NCI-H82 treated with DMSO at 0.1 percent for 48 hours (cell line): ENCODE measurements at regions not wholly inside any gene's neighbourhood (a gene's known extent, or its start where the extent isn't known, plus 50 kb on each side); places are given as distances from the start of the nearest gene placed in this dataset.

ENCODE experiments used
- DNase-seq: peaks from one replicate; lab custom pipeline; 2025; ENCODE audit not compliant: unreplicated experiment; lab: John Stamatoyannopoulos, UW

GRCh38 chr13:89852570-89852969 is 1494.9 kb upstream of the MIR17HG start:
- DNase-seq = no peak

- peak; percentile 78 for DNase-seq
These were observed 1491.0 kb upstream of the MIR17HG start for GRCh38 chr13:89856512-89856911.

- no peak for DNase-seq
These were observed 1490.0 kb upstream of the MIR17HG start for GRCh38 chr13:89857502-89857901.

GRCh38 chr13:89862011-89862690 is 1485.3 kb upstream of the MIR17HG start:
- DNase-seq = no peak

- no peak for DNase-seq
These were observed 1484.8 kb upstream of the MIR17HG start for GRCh38 chr13:89862691-89863036.

GRCh38 chr13:89865164-89866064 is 1482.1 kb upstream of the MIR17HG start:
- DNase-seq = no peak

DNA sequence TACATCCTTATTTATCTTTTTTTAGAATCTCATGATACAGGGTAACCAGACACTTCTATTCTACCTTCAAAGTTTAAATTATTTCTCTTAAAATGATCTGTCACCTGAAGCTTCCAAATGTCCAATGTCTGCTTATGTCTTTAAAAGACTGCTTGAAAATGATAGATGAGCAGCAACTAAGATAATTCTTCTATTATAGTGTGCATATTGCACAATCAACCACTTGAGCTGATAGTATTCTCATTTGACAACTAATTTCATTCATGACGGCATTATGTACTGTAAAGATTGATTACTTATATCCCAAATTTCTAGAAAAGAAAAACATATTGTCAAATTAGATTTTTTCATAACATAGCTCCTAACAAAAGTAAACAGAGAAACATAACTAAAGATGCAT is 1478.2 kb upstream of the MIR17HG start:
- no peak for DNase-seq

DNA sequence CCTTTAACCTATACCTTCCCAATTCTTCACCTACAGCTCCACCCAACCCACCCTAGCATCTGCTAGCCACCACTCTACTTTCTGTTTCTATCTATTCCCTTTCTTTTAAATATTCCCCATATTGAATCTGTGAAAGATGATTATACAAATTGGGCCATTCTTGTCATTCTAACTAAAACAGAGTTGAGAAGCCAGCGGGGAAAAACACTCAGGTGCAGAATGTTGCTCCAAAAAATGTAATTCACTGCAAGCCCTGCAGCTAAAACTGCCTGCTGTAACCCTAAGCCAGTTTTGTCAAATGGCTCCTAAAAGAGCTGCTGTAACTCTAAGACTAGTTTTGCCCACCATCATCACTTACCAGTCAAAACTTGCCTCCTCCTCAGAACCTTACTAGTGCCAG is 1468.6 kb upstream of the MIR17HG start:
- no peak for DNase-seq

DNA sequence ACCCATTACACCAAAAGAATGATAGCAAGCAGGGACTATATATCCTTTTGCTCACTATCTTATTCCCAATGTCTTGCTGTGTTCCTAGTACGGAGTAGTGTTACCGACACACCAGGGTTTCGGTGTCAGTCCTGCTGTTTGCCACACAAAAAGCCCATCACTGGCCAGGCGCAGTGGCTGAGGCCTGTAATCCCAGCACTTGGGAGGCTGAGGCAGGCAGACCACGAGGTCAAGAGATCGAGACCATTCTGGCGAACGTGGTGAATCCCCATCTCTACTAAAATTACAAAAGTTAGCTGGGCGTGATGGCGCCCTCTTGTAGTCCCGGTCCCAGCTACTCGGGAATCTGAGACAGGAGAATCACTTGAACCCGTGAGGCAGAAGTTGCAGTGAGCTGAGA is 1467.3 kb upstream of the MIR17HG start:
- no peak for DNase-seq

- no peak for DNase-seq
These were observed 1463.5 kb upstream of the MIR17HG start for GRCh38 chr13:89883893-89884448.

- DNase-seq = no peak
These were observed 1456.7 kb upstream of the MIR17HG start for GRCh38 chr13:89890806-89891205.

- no peak for DNase-seq
These were observed 1456.1 kb upstream of the MIR17HG start for GRCh38 chr13:89891416-89891815.

- DNase-seq = no peak
These were observed 1449.8 kb upstream of the MIR17HG start for GRCh38 chr13:89897681-89898080.

DNA sequence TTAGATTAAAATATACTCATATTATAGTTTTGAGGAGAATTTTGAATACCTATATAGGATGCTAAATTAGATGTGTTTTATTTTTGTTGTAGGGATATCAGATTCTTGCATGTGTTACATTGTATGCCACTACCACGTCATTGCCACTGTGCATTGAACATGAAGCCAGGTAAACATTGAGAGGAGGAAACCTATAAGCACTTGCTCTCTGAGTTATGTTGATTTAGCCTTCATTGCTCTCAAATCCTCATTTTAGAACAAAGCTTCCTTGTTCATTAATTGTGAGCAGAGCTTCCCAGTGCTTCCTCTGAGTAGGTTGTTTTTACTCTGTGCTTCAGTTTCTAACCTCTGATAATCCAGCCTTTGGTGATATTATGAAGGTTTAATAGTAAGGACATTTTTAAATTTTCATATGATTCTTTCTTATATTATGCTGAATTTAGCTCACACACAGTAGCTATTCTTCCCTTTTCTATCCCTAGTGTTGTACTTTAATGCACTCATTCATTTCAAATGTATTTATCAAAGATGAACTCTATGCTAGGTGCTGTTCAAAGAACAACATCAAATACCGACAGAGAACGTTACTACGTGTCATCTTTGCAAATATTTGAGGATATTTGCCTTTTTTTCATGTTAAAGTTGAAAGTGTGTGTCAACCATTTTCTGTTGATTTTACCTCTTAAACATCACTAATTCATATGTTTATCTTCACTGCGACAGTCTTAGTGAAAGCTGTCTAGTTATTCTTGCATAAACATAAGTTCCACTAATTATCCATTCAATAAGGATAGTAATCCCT is 1448.0 kb upstream of the MIR17HG start:
- DNase-seq = no peak

- DNase-seq = no peak
These were observed 1447.3 kb upstream of the MIR17HG start for GRCh38 chr13:89900104-89900765.

- no peak for DNase-seq
These were observed 1445.3 kb upstream of the MIR17HG start for GRCh38 chr13:89902223-89902622.

DNA sequence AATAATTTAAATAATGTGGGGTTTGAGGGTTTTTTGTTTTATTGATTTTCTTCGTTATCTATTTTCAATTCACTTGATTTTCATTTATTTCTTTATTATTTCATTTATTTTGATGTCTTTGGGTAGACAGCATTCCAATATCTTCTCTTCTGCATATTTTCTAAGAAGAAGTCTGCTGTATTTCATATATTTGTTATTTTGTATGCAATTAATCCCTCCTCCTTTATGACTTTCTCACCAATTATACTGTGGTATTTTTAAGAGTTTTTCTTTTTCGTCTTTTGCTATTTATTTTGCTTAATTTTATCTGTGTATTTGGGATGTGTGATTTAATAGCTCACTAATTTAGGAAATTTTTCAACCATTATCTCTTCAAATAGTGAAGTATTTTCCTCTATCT is 1444.4 kb upstream of the MIR17HG start:
- DNase-seq = no peak

DNA sequence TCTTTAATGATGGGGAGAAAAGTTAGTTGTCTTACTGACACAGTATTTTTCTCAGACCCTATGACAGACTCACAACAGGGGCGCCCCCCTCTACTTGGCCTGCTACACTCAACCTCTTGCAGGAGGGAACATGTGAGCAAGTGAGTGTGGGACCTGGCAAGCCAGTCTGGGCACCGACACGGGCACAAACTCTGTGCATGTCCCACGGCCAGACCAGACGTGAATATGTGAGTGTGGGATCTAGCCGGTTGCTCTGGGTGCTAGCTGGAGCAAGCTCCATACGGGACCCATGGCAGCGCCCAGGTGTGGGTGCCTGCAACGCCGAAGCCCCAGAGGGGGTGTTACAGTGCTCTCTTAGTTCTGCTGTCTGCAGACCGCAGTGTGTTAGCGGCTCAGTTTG is 1437.3 kb upstream of the MIR17HG start:
- DNase-seq = no peak

DNA sequence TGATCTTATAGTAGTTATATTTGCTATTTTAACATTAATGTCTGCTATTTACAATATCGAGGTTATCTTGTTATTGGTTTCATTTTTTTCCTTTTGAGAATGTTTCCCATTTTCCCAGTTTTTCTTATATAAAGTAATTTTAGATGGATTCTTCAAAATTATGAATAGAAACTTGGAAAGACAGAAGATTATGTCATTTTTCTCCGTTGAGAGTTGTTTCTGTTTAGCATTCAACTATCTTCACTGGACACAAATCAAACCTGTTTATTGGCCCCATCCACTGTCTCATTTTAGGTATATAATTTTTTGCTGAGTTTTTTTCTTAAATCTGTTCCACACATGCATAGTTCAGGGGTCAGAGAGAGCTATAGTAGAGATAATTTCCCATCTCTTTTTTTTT is 1430.9 kb upstream of the MIR17HG start:
- DNase-seq = no peak

DNA sequence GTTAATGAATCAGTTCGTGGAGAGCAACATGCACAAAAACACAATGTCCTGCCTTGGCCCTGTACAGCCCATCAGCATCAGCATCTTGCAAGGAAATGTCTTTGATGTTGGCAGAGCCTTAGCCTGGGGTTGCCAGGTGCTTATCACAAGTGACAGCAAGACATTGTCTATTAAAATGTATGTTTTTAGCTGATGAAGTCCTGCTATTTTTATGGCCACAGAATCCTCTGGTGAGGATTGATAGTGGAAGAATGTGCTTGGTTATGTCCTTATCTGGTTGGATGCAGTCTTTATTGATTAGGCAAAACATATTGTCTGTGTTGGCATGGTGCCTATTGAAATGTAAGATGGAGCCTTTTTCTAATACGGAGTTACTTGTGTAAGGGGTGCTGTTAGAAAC is 1427.0 kb upstream of the MIR17HG start:
- no peak for DNase-seq

DNA sequence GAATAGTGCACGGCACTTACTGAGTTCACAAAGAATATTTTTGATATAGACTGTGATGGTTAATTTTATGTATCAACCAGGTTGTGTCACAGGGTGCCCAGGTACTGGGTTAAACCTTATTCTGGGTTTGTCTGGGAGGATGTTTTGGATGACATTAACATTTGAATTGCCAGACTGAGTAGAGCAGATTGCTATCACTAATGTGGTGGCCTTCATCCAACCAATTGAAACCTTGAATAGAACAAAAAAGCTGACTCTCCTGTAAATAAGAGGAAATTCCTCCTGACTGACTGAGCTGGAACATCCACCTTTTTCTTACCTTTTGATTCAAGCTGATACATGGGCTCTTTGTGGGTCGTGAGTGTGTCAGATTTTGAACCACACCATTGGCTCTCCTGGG is 1424.4 kb upstream of the MIR17HG start:
- DNase-seq = no peak
